HG03280 (cell line): ENCODE measurements at regions not wholly inside any gene's neighbourhood (a gene's known extent, or its start where the extent isn't known, plus 50 kb on each side); places are given as distances from the start of the nearest gene placed in this dataset.

ENCODE experiments used
- ATAC-seq: cut with Tn5 transposase; IDR thresholded peaks from one replicate; pipeline ENCODE4 v1.9.1; 2021; ENCODE audit warnings: mild to moderate bottlenecking, moderate library complexity; ENCODE audit not compliant: unreplicated experiment

- ATAC-seq = no peak
These were observed 432.6 kb downstream of the ETNK1 start for GRCh38 chr12:23057571-23057970.

- ATAC-seq = no peak
These were observed 435.2 kb downstream of the ETNK1 start for GRCh38 chr12:23060161-23060560.

GRCh38 chr12:23063206-23063605, 438.2 kb downstream of the ETNK1 start:
- no peak for ATAC-seq

- no peak for ATAC-seq
These were observed 441.1 kb downstream of the ETNK1 start for GRCh38 chr12:23066095-23066494.

GRCh38 chr12:23083267-23083666, 458.3 kb downstream of the ETNK1 start:
- ATAC-seq = peak; percentile 60

GRCh38 chr12:23084236-23084995, 459.4 kb downstream of the ETNK1 start:
- ATAC-seq = no peak

GRCh38 chr12:23088594-23088993, 463.6 kb downstream of the ETNK1 start:
- ATAC-seq = no peak

- ATAC-seq = no peak
These were observed 468.5 kb downstream of the ETNK1 start for GRCh38 chr12:23093488-23093887.

- no peak for ATAC-seq
These were observed 471.4 kb downstream of the ETNK1 start for GRCh38 chr12:23096321-23096720.

GRCh38 chr12:23098110-23098509, 473.1 kb downstream of the ETNK1 start:
- no peak for ATAC-seq

GRCh38 chr12:23098517-23098916, 473.5 kb downstream of the ETNK1 start:
- no peak for ATAC-seq

- ATAC-seq = no peak
These were observed 474.1 kb downstream of the ETNK1 start for GRCh38 chr12:23099104-23099503.

GRCh38 chr12:23099604-23100003, 474.6 kb downstream of the ETNK1 start:
- no peak for ATAC-seq

GRCh38 chr12:23108957-23109356, 484.0 kb downstream of the ETNK1 start:
- ATAC-seq = no peak

GRCh38 chr12:23113781-23114180, 488.8 kb downstream of the ETNK1 start:
- no peak for ATAC-seq

- no peak for ATAC-seq
These were observed 491.0 kb downstream of the ETNK1 start for GRCh38 chr12:23115984-23116383.

- ATAC-seq = no peak
These were observed 501.8 kb downstream of the ETNK1 start for GRCh38 chr12:23126794-23127193.

- ATAC-seq = no peak
These were observed 502.7 kb downstream of the ETNK1 start for GRCh38 chr12:23127701-23128100.

GRCh38 chr12:23128462-23128861, 503.5 kb downstream of the ETNK1 start:
- no peak for ATAC-seq

- no peak for ATAC-seq
These were observed 507.4 kb downstream of the ETNK1 start for GRCh38 chr12:23132357-23132756.

GRCh38 chr12:23133471-23133870, 508.5 kb downstream of the ETNK1 start:
- no peak for ATAC-seq

- ATAC-seq = no peak
These were observed 514.1 kb downstream of the ETNK1 start for GRCh38 chr12:23139026-23139425.

GRCh38 chr12:23140710-23141109, 515.7 kb downstream of the ETNK1 start:
- no peak for ATAC-seq
